ENCODE measurements at regions not wholly inside any gene's neighbourhood (a gene's known extent, or its start where the extent isn't known, plus 50 kb on each side); places are given as distances from the start of the nearest gene placed in this dataset.

DNA sequence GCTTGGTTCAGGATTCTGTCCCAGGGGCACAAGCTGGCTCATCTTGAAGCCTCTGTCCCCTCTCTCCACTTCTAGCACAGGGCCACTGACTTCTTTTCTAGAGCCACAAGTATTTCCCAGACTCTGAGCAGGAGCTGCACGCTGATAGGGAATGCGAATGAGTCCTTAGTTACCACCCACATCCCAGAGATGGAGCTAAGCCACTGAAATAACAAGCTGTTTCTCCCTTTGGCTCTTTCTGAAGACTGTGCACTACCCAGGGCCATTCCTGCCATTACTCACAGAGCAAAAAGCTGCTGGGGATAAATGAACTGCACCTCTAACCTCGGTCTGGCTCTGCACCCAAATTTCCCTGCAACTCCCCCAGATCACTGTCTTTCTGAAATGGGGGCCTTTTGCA is 70.6 kb downstream of the TSN start:
- TF ChIP-seq CTCF (IDR thresholded peaks at IDR 0.05) (no peak), POLR2A (IDR thresholded peaks at IDR 0.05) (no peak)

Measured in Peyer's patch (tissue), 4 donors.